ENCODE measurements at regions not wholly inside any gene's neighbourhood (a gene's known extent, or its start where the extent isn't known, plus 50 kb on each side); places are given as distances from the start of the nearest gene placed in this dataset.

DNA sequence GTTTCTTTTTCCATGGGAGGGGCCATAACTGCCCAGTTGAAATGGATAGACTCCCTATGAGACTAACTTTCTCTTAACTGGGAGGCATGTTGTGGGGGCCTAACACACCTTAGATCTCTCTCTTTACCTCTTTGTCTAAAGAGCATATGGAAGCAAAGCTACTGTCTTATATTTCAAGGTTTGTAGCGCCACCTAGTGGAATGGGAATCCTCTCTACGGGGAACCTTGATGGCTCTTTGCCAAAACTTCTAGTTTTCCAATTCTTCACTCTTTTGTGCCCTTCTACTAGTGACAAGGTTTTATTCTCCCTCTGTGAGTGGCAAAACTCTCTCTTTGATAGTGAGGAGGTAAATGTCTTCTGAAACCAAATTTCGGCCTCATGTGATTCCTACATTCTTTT is 1030.4 kb upstream of the CADM2 start:
- DNase-seq (ENCODE audit: low read depth, low spot score) (peak; percentile 8), ATAC-seq (no peak)
- Histone ChIP-seq H3K36me3 (ENCODE audit: control insufficient read depth in 1 of 2, insufficient read depth in 2 of 2, low read length in 2 of 2) (no peaks in the 10 kb centered on the region), H2AFZ (ENCODE audit: low read depth, low read length, poor library complexity, severe bottlenecking) (no peak overlapping the region), H3K9me3 (ENCODE audit: control insufficient read depth in 1 of 2, insufficient read depth in 1 of 2, low read depth in 1 of 2, low read length in 2 of 2) (peaks cover 13 to 29% of the 10 kb centered on the region in 2 experiments; a peak in 3 of 4 replicates), H3K27ac (ENCODE audit: low read depth, low read length) (no peak overlapping the region), H3K4me1 (ENCODE audit: control insufficient read depth in 1 of 2, insufficient read depth in 2 of 2, low read length in 2 of 2) (no peaks in the 10 kb centered on the region), H3K4me2 (ENCODE audit: low read length) (no peak overlapping the region), H4K20me1 (ENCODE audit: insufficient read depth) (no peaks in the 10 kb centered on the region), H3K4me3 (replicated peaks in 1 of 2; ENCODE audit: low read depth in 1 of 2, low read length in 2 of 2) (no peak overlapping the region), H3K9me2 (ENCODE audit: insufficient read depth) (no peaks in the 10 kb centered on the region), H3K79me2 (ENCODE audit: insufficient read depth, low read length) (no peaks in the 10 kb centered on the region), H3K27me3 (ENCODE audit: insufficient read depth, low read length) (no peaks in the 10 kb centered on the region), H3K9ac (ENCODE audit: low read length) (no peak overlapping the region)
- TF ChIP-seq, protein P1, sequence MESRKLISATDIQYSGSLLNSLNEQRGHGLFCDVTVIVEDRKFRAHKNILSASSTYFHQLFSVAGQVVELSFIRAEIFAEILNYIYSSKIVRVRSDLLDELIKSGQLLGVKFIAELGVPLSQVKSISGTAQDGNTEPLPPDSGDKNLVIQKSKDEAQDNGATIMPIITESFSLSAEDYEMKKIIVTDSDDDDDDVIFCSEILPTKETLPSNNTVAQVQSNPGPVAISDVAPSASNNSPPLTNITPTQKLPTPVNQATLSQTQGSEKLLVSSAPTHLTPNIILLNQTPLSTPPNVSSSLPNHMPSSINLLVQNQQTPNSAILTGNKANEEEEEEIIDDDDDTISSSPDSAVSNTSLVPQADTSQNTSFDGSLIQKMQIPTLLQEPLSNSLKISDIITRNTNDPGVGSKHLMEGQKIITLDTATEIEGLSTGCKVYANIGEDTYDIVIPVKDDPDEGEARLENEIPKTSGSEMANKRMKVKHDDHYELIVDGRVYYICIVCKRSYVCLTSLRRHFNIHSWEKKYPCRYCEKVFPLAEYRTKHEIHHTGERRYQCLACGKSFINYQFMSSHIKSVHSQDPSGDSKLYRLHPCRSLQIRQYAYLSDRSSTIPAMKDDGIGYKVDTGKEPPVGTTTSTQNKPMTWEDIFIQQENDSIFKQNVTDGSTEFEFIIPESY (IDR thresholded peaks at IDR 0.05; ENCODE audit: extremely low read depth, insufficient replicate concordance, low read length): no peak
- TF ChIP-seq EZH2phosphoT487 (IDR thresholded peaks at IDR 0.05; ENCODE audit: borderline replicate concordance): no peak
- TF ChIP-seq, protein P2, sequence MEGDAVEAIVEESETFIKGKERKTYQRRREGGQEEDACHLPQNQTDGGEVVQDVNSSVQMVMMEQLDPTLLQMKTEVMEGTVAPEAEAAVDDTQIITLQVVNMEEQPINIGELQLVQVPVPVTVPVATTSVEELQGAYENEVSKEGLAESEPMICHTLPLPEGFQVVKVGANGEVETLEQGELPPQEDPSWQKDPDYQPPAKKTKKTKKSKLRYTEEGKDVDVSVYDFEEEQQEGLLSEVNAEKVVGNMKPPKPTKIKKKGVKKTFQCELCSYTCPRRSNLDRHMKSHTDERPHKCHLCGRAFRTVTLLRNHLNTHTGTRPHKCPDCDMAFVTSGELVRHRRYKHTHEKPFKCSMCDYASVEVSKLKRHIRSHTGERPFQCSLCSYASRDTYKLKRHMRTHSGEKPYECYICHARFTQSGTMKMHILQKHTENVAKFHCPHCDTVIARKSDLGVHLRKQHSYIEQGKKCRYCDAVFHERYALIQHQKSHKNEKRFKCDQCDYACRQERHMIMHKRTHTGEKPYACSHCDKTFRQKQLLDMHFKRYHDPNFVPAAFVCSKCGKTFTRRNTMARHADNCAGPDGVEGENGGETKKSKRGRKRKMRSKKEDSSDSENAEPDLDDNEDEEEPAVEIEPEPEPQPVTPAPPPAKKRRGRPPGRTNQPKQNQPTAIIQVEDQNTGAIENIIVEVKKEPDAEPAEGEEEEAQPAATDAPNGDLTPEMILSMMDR (IDR thresholded peaks at IDR 0.05 in 2 of 3, conservative IDR thresholded peaks at IDR 0.05 in 1 of 3; ENCODE audit: borderline replicate concordance in 1 of 3, insufficient read depth in 1 of 3, low read depth in 2 of 3, low read length in 2 of 3): peak in 2 of 3 experiments; percentile 29 to 44; a peak in 4 of 6 replicates
- TF ChIP-seq TCF7L2 (IDR thresholded peaks at IDR 0.05; ENCODE audit: borderline replicate concordance, extremely low read depth, insufficient read depth, insufficient read length): no peak
- no peak for TF ChIP-seq YY1 (IDR thresholded peaks at IDR 0.05; ENCODE audit: extremely low read depth, insufficient replicate concordance, low read depth, low read length)
- ChIA-PET POLR2A (no interaction called here), CTCF (no interaction called here), RAD21 (ENCODE audit: low non-redundant PET in 1 of 2, low total read pairs in 2 of 2, uncharacterized antibody in 2 of 2, unreplicated experiment in 2 of 2) (no interaction called here)
- intact Hi-C loops (cut with micrococcal nuclease): no loop called here
- BruUV-seq (replicated peaks): no TSS peak
